ENCODE measurements at regions not wholly inside any gene's neighbourhood (a gene's known extent, or its start where the extent isn't known, plus 50 kb on each side); places are given as distances from the start of the nearest gene placed in this dataset.

DNA sequence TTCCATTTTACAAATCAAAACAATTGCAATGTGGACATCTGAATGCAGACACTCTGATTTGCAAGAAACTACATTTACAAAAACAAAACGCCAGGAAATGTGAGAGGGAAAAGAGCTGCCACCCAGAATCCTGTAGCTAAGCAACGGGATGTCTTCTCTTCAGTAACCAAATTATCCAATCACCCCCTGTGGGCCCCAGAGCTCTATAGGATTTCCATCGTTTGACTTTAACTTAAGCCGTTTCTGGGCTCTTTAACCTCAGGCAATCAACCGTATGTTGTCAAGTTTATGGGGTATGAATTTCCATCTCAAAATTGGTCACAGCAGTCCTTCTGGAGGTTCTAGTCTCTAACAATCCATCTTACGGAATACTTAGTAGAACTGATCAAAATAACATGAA, 240.5 kb downstream of the ETV1 start (continued):
- TF ChIP-seq, protein P1, sequence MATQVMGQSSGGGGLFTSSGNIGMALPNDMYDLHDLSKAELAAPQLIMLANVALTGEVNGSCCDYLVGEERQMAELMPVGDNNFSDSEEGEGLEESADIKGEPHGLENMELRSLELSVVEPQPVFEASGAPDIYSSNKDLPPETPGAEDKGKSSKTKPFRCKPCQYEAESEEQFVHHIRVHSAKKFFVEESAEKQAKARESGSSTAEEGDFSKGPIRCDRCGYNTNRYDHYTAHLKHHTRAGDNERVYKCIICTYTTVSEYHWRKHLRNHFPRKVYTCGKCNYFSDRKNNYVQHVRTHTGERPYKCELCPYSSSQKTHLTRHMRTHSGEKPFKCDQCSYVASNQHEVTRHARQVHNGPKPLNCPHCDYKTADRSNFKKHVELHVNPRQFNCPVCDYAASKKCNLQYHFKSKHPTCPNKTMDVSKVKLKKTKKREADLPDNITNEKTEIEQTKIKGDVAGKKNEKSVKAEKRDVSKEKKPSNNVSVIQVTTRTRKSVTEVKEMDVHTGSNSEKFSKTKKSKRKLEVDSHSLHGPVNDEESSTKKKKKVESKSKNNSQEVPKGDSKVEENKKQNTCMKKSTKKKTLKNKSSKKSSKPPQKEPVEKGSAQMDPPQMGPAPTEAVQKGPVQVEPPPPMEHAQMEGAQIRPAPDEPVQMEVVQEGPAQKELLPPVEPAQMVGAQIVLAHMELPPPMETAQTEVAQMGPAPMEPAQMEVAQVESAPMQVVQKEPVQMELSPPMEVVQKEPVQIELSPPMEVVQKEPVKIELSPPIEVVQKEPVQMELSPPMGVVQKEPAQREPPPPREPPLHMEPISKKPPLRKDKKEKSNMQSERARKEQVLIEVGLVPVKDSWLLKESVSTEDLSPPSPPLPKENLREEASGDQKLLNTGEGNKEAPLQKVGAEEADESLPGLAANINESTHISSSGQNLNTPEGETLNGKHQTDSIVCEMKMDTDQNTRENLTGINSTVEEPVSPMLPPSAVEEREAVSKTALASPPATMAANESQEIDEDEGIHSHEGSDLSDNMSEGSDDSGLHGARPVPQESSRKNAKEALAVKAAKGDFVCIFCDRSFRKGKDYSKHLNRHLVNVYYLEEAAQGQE (IDR thresholded peaks at IDR 0.05; ENCODE audit: low read depth, low read length): no peak
- TF ChIP-seq ESRRA (IDR thresholded peaks at IDR 0.05; ENCODE audit: low read length): no peak
- TF ChIP-seq RAD51 (IDR thresholded peaks at IDR 0.05): no peak
- TF ChIP-seq EGR1 (IDR thresholded peaks at IDR 0.05; ENCODE audit: borderline replicate concordance in 1 of 2, low read depth in 2 of 2, low read length in 2 of 2): no peak
- no peak for TF ChIP-seq CHD1 (IDR thresholded peaks at IDR 0.05; ENCODE audit: low read depth, low read length)
- TF ChIP-seq ZNF207 (IDR thresholded peaks at IDR 0.05; ENCODE audit: borderline replicate concordance): no peak
- no peak for TF ChIP-seq CHD2 (IDR thresholded peaks at IDR 0.05; ENCODE audit: borderline replicate concordance, low read depth, low read length)
- TF ChIP-seq CBFB (IDR thresholded peaks at IDR 0.05; ENCODE audit: low read depth): no peak
- TF ChIP-seq POLR2AphosphoS2 (IDR thresholded peaks at IDR 0.05; ENCODE audit: low read depth, low read length): no peak
- no peak for TF ChIP-seq ETV6 (conservative IDR thresholded peaks at IDR 0.05 in 1 of 2, IDR thresholded peaks at IDR 0.05 in 1 of 2; ENCODE audit: borderline replicate concordance in 1 of 2, low read depth in 1 of 2)

DNA sequence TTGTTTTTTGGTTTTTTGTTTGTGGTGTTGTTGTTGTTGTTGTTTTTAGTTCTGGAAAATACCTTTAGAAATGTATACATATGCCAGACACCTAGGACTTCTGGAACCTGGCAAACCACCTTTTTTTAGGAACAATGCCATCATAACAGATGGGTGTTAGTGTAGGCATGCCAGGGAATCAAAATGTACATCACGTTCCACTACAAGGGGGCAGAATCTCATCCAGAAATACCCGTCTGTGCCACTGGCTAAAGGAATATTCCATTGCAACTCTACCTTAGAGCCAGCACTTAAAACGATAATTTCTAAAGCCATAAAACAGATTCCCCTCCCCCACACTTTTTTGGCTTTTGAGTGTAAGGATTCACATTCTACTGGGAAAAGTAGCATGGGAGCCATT, 239.8 kb downstream of the ETV1 start:
- DNase-seq (ENCODE audit: low read depth, low spot score) (no peak), ATAC-seq (no peak), FAIRE-seq (no peak)
- ChIA-PET CTCF (interaction anchor here (0.8 kb wide), 1 partner anchor 464 kb away, joined by 3 read pairs; no protein-coding TSS in a partner anchor), RAD21 (ENCODE audit: unreplicated experiment) (no interaction called here), SMC1A (ENCODE audit: uncharacterized antibody, unreplicated experiment) (no interaction called here), POLR2A (no interaction called here)
- H3K27me3 ChIP-seq (replicated peaks in 1 of 2; ENCODE audit: control insufficient read depth in 2 of 2, insufficient read depth in 2 of 2, low read length in 1 of 2): no peaks in the 10 kb centered on the region
- H3K36me3 ChIP-seq (ENCODE audit: control insufficient read depth in 2 of 2, insufficient read depth in 2 of 2, low read length in 1 of 2): no peaks in the 10 kb centered on the region
- no peaks in the 10 kb centered on the region for H3K4me1 ChIP-seq (ENCODE audit: control insufficient read depth, insufficient read depth, low read length)
- in situ Hi-C loops (cut with MboI) (loop anchor here (25.0 kb wide), 1 partner anchor 462 kb away; no protein-coding TSS in a partner anchor), intact Hi-C loops (cut with micrococcal nuclease; ENCODE audit: unreplicated experiment) (no loop called here)
- no peaks in the 10 kb centered on the region for H4K20me1 ChIP-seq (ENCODE audit: control insufficient read depth, insufficient read depth)
- H3K4me3 ChIP-seq: no peak overlapping the region
- no peaks in the 10 kb centered on the region for H3K9me3 ChIP-seq (replicated peaks; ENCODE audit: control insufficient read depth, insufficient read depth, low read length)
- no peaks in the 10 kb centered on the region for H3K79me2 ChIP-seq (ENCODE audit: control insufficient read depth, insufficient read depth, low read length)
- H3K27ac ChIP-seq (ENCODE audit: control insufficient read depth, insufficient read depth): no peak overlapping the region
- H2AFZ ChIP-seq (ENCODE audit: control insufficient read depth, low read depth, low read length): no peak overlapping the region
- BruUV-seq (replicated peaks): no TSS peak
- H3K9ac ChIP-seq (ENCODE audit: control insufficient read depth, insufficient read depth, low read length): no peak overlapping the region
- no peak overlapping the region for H3K4me2 ChIP-seq (ENCODE audit: control insufficient read depth, insufficient read depth)
- WGBS (ENCODE audit: insufficient coverage, insufficient replicate concordance, low lambda C conversion rate, missing lambda C conversion rate): 31% methylated on average over 3 of the region's 3 CpGs
- TF ChIP-seq RFX5 (IDR thresholded peaks at IDR 0.05; ENCODE audit: low read depth, low read length): no peak
- no peak for TF ChIP-seq PAX5 (IDR thresholded peaks at IDR 0.05; ENCODE audit: borderline replicate concordance, low read depth, low read length)
- TF ChIP-seq EGR1 (IDR thresholded peaks at IDR 0.05; ENCODE audit: borderline replicate concordance in 1 of 2, low read depth in 2 of 2, low read length in 2 of 2): no peak
- TF ChIP-seq, protein P2, sequence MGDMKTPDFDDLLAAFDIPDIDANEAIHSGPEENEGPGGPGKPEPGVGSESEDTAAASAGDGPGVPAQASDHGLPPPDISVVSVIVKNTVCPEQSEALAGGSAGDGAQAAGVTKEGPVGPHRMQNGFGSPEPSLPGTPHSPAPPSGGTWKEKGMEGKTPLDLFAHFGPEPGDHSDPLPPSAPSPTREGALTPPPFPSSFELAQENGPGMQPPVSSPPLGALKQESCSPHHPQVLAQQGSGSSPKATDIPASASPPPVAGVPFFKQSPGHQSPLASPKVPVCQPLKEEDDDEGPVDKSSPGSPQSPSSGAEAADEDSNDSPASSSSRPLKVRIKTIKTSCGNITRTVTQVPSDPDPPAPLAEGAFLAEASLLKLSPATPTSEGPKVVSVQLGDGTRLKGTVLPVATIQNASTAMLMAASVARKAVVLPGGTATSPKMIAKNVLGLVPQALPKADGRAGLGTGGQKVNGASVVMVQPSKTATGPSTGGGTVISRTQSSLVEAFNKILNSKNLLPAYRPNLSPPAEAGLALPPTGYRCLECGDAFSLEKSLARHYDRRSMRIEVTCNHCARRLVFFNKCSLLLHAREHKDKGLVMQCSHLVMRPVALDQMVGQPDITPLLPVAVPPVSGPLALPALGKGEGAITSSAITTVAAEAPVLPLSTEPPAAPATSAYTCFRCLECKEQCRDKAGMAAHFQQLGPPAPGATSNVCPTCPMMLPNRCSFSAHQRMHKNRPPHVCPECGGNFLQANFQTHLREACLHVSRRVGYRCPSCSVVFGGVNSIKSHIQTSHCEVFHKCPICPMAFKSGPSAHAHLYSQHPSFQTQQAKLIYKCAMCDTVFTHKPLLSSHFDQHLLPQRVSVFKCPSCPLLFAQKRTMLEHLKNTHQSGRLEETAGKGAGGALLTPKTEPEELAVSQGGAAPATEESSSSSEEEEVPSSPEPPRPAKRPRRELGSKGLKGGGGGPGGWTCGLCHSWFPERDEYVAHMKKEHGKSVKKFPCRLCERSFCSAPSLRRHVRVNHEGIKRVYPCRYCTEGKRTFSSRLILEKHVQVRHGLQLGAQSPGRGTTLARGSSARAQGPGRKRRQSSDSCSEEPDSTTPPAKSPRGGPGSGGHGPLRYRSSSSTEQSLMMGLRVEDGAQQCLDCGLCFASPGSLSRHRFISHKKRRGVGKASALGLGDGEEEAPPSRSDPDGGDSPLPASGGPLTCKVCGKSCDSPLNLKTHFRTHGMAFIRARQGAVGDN (IDR thresholded peaks at IDR 0.05): no peak
- TF ChIP-seq KAT2A (conservative IDR thresholded peaks at IDR 0.05; ENCODE audit: control insufficient read depth, low read depth, low read length): no peak
- TF ChIP-seq RUNX3 (IDR thresholded peaks at IDR 0.05; ENCODE audit: low read length): no peak
- TF ChIP-seq, protein P3, sequence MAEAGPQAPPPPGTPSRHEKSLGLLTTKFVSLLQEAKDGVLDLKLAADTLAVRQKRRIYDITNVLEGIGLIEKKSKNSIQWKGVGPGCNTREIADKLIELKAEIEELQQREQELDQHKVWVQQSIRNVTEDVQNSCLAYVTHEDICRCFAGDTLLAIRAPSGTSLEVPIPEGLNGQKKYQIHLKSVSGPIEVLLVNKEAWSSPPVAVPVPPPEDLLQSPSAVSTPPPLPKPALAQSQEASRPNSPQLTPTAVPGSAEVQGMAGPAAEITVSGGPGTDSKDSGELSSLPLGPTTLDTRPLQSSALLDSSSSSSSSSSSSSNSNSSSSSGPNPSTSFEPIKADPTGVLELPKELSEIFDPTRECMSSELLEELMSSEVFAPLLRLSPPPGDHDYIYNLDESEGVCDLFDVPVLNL (IDR thresholded peaks at IDR 0.05; ENCODE audit: low read depth, low read length): no peak

Measured in GM12878 (cell line).